Gastroesophageal sphincter (tissue), 3 donors: ENCODE measurements at regions not wholly inside any gene's neighbourhood (a gene's known extent, or its start where the extent isn't known, plus 50 kb on each side); places are given as distances from the start of the nearest gene placed in this dataset.

Source experiments
- CTCF ChIP-seq, 4 experiments: fragments of 200-600 bp in 2 of 4; fragments of 450-650 bp in 2 of 4; sonication (generic) in 1 of 4; IDR thresholded peaks; one replicate each; pipeline ENCODE4 v1.5.1; 2017 to 2019; ENCODE audit warnings: antibody characterized with exemption in 4 of 4, mild to moderate bottlenecking in 2 of 4, moderate library complexity in 2 of 4
- EP300 ChIP-seq: sonication (generic); formaldehyde crosslinking; IDR thresholded peaks from one replicate; pipeline ENCODE4 v1.6.1; 2017; ENCODE audit warnings: antibody characterized with exemption, mild to moderate bottlenecking
- POLR2AphosphoS5 ChIP-seq: sonication (generic); formaldehyde crosslinking; IDR thresholded peaks from one replicate; pipeline ENCODE4 v1.6.1; 2017; ENCODE audit warnings: antibody characterized with exemption

GRCh38 chr1:166511761-166512160 is 327.5 kb upstream of the POGK start:
- no peak for TF ChIP-seq CTCF (IDR thresholded peaks at IDR 0.05)
- no peak for TF ChIP-seq POLR2AphosphoS5
- TF ChIP-seq EP300 = no peak
